ENCODE measurements at regions not wholly inside any gene's neighbourhood (a gene's known extent, or its start where the extent isn't known, plus 50 kb on each side); places are given as distances from the start of the nearest gene placed in this dataset.

- no peak for TF ChIP-seq EZH2 (IDR thresholded peaks at IDR 0.05; ENCODE audit: insufficient read depth, poor library complexity, severe bottlenecking)
- TF ChIP-seq EZH2phosphoT487 (IDR thresholded peaks at IDR 0.05; ENCODE audit: insufficient read depth, low read depth) = no peak
Measured at GRCh38 chr14:46325777-46326176, 325.8 kb downstream of the RPL10L start.
